ENCODE measurements at regions not wholly inside any gene's neighbourhood (a gene's known extent, or its start where the extent isn't known, plus 50 kb on each side); places are given as distances from the start of the nearest gene placed in this dataset.
A peak's percentile ranks its signal among the peaks of the same experiment; 100 is the strongest.

DNA sequence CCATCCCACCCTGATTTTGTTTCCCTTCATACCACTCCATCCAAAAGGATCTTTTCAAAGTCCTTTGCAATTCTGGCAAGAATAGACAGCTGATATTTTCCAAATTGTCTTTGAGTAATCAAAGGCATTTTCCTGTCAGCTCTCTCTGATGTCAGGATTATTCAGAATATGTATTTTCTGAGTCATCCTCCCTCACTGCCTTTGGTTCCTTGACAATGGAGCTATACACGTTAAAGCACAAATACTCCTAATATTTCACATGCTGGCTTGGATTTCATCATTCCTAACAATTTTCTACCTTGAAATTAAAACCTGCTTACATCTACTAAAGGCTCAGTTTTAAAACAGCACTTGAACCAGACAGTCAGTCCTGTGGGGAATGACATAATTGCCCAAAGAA is 379.4 kb downstream of the GADD45G start:
- TF ChIP-seq POLR2AphosphoS5 (IDR thresholded peaks at IDR 0.05) (peak; percentile 45), EP300 (conservative IDR thresholded peaks at IDR 0.05; ENCODE audit: poor library complexity, severe bottlenecking) (peak; percentile 63), TAF1 (IDR thresholded peaks at IDR 0.05; ENCODE audit: low read depth) (no peak), RAD21 (conservative IDR thresholded peaks at IDR 0.05) (no peak)
- TF ChIP-seq, protein P1, sequence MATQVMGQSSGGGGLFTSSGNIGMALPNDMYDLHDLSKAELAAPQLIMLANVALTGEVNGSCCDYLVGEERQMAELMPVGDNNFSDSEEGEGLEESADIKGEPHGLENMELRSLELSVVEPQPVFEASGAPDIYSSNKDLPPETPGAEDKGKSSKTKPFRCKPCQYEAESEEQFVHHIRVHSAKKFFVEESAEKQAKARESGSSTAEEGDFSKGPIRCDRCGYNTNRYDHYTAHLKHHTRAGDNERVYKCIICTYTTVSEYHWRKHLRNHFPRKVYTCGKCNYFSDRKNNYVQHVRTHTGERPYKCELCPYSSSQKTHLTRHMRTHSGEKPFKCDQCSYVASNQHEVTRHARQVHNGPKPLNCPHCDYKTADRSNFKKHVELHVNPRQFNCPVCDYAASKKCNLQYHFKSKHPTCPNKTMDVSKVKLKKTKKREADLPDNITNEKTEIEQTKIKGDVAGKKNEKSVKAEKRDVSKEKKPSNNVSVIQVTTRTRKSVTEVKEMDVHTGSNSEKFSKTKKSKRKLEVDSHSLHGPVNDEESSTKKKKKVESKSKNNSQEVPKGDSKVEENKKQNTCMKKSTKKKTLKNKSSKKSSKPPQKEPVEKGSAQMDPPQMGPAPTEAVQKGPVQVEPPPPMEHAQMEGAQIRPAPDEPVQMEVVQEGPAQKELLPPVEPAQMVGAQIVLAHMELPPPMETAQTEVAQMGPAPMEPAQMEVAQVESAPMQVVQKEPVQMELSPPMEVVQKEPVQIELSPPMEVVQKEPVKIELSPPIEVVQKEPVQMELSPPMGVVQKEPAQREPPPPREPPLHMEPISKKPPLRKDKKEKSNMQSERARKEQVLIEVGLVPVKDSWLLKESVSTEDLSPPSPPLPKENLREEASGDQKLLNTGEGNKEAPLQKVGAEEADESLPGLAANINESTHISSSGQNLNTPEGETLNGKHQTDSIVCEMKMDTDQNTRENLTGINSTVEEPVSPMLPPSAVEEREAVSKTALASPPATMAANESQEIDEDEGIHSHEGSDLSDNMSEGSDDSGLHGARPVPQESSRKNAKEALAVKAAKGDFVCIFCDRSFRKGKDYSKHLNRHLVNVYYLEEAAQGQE (IDR thresholded peaks at IDR 0.05; ENCODE audit: borderline replicate concordance): peak; percentile 73
- H3K4me3 ChIP-seq (ENCODE audit: low read length): peak overlapping the region; percentile 10
- H4K20me1 ChIP-seq (ENCODE audit: insufficient read depth): no peaks in the 10 kb centered on the region
- no peaks in the 10 kb centered on the region for H3K79me2 ChIP-seq (replicated peaks; ENCODE audit: insufficient read depth, low read length)
- peak overlapping the region; percentile 26 for H3K9ac ChIP-seq (ENCODE audit: low read length)
- H3K9me2 ChIP-seq (ENCODE audit: insufficient read depth, low read length): no peaks in the 10 kb centered on the region
- no peaks in the 10 kb centered on the region for H3F3A ChIP-seq (ENCODE audit: insufficient read depth, low read length, poor library complexity, severe bottlenecking)
- H3K36me3 ChIP-seq (ENCODE audit: insufficient read depth, low read length): no peaks in the 10 kb centered on the region
- peak overlapping the region; percentile 80 for H3K27ac ChIP-seq (ENCODE audit: low read length)
- no peaks in the 10 kb centered on the region for H3K27me3 ChIP-seq (ENCODE audit: insufficient read depth, low read depth, low read length)
- H3K9me3 ChIP-seq (ENCODE audit: low read length): no peaks in the 10 kb centered on the region
- H2AFZ ChIP-seq (ENCODE audit: low read depth, low read length): no peak overlapping the region
- H3K4me2 ChIP-seq (ENCODE audit: low read length): peak overlapping the region; percentile 6

DNA sequence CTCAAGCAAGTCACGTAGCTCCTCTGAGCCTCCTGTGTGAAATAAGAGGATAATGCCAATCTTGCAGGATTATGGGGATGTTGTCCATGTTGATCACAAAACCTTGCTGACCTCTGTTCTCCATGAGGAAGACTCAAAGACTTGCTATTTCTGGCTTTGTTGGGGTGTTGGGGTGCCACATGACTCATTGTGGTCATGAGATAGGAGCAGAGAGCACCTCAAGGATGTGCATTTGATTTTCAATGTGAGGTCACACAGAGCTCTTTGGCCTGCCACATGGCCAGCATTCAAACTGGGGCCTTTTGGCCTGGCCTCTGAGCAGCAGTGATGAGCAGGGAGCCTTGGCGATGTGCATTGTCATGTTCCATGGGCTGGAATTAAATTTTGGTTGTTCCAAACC is 380.3 kb downstream of the GADD45G start:
- Histone ChIP-seq H3K4me2 (ENCODE audit: low read length) (no peak overlapping the region), H3K79me2 (replicated peaks; ENCODE audit: insufficient read depth, low read length) (no peaks in the 10 kb centered on the region), H3K9ac (ENCODE audit: low read length) (no peak overlapping the region), H3K4me3 (ENCODE audit: low read length) (no peak overlapping the region), H3K27me3 (ENCODE audit: insufficient read depth, low read depth, low read length) (no peaks in the 10 kb centered on the region), H3K36me3 (ENCODE audit: insufficient read depth, low read length) (no peaks in the 10 kb centered on the region), H3F3A (ENCODE audit: insufficient read depth, low read length, poor library complexity, severe bottlenecking) (no peaks in the 10 kb centered on the region), H4K20me1 (ENCODE audit: insufficient read depth) (no peaks in the 10 kb centered on the region), H3K9me2 (ENCODE audit: insufficient read depth, low read length) (no peaks in the 10 kb centered on the region), H3K9me3 (ENCODE audit: low read length) (no peaks in the 10 kb centered on the region), H2AFZ (ENCODE audit: low read depth, low read length) (no peak overlapping the region), H3K27ac (ENCODE audit: low read length) (peak overlapping the region; percentile 80)
- no peak for TF ChIP-seq MXI1 (conservative IDR thresholded peaks at IDR 0.05; ENCODE audit: poor library complexity, severe bottlenecking)
- TF ChIP-seq, protein P2, sequence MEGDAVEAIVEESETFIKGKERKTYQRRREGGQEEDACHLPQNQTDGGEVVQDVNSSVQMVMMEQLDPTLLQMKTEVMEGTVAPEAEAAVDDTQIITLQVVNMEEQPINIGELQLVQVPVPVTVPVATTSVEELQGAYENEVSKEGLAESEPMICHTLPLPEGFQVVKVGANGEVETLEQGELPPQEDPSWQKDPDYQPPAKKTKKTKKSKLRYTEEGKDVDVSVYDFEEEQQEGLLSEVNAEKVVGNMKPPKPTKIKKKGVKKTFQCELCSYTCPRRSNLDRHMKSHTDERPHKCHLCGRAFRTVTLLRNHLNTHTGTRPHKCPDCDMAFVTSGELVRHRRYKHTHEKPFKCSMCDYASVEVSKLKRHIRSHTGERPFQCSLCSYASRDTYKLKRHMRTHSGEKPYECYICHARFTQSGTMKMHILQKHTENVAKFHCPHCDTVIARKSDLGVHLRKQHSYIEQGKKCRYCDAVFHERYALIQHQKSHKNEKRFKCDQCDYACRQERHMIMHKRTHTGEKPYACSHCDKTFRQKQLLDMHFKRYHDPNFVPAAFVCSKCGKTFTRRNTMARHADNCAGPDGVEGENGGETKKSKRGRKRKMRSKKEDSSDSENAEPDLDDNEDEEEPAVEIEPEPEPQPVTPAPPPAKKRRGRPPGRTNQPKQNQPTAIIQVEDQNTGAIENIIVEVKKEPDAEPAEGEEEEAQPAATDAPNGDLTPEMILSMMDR (IDR thresholded peaks at IDR 0.05; ENCODE audit: poor library complexity, severe bottlenecking): no peak
- TF ChIP-seq, protein P1 (IDR thresholded peaks at IDR 0.05; ENCODE audit: borderline replicate concordance): no peak
- TF ChIP-seq EP300 (conservative IDR thresholded peaks at IDR 0.05; ENCODE audit: poor library complexity, severe bottlenecking): no peak
- TF ChIP-seq TAF1 (IDR thresholded peaks at IDR 0.05; ENCODE audit: low read depth): no peak
- TF ChIP-seq RAD21 (conservative IDR thresholded peaks at IDR 0.05): no peak
